ENCODE measurements at regions not wholly inside any gene's neighbourhood (a gene's known extent, or its start where the extent isn't known, plus 50 kb on each side); places are given as distances from the start of the nearest gene placed in this dataset.

DNA sequence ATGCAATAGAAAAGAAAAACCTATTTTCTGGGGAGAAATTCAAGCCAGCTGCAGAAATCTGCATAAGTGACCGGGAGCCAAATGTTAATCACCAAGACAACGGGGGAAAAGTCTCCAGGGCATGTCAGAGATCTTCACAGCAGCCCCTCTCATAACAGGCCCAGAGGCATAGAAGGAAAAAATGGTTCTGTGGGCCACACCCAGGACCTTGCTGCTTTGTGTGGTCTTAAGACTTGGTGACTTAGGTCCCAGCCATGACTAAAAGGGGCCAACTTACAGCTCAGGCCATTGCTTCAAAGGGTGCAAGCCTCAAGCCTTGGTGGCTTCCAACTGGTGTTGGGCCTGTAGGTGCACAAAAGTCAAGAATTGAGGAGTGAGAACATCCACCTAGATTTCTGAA is 2847.6 kb upstream of the PCDH20 start:
- no peak for DNase-seq
- Histone ChIP-seq H3K9me3 (ENCODE audit: control insufficient read depth in 2 of 2, insufficient read depth in 1 of 2, low read depth in 1 of 2, low read length in 1 of 2) (peaks cover 0 to 11% of the 10 kb centered on the region in 2 donors), H3K27ac (ENCODE audit: low read depth in 1 of 3, low read length in 2 of 3) (no peak overlapping the region), H3K4me3 (ENCODE audit: low read depth in 1 of 3, low read length in 3 of 3) (no peak overlapping the region), H3K27me3 (ENCODE audit: control insufficient read depth in 3 of 3, insufficient read depth in 3 of 3, low read length in 3 of 3) (no peaks in the 10 kb centered on the region), H3K4me1 (ENCODE audit: control insufficient read depth in 3 of 3, insufficient read depth in 2 of 3, low read depth in 1 of 3, low read length in 2 of 3) (no peaks in the 10 kb centered on the region), H3K36me3 (ENCODE audit: control insufficient read depth in 3 of 3, insufficient read depth in 2 of 3, low read depth in 1 of 3, low read length in 3 of 3) (no peaks in the 10 kb centered on the region)
- WGBS, 3 donors: 44 to 75% (median 56%) methylated on average over 2 of the region's 2 CpGs
- no peak for FAIRE-seq

DNA sequence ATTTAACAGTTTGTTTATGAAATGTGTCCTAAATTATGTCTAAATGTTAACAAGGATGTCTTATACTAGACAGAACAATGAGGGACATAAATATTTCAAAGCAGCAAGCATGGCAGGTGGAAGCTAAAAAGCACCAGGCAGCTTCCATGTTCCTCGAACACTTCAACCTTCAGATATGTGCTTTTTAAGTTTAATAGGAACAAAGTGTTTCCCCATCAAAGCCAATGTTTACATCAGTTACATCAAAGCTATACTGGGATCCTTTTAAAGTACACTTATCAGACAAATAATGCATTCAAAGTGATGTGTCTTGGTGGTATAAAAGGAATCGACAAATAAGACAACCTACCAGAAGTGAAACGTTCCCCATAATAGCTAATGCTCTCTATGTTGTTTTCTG is 2841.1 kb upstream of the PCDH20 start:
- FAIRE-seq (no peak), DNase-seq (no peak)
- Histone ChIP-seq H3K9me3 (ENCODE audit: control insufficient read depth in 2 of 2, insufficient read depth in 1 of 2, low read depth in 1 of 2, low read length in 1 of 2) (no peaks in the 10 kb centered on the region), H3K27ac (ENCODE audit: low read depth in 1 of 3, low read length in 2 of 3) (no peak overlapping the region), H3K36me3 (ENCODE audit: control insufficient read depth in 3 of 3, insufficient read depth in 2 of 3, low read depth in 1 of 3, low read length in 3 of 3) (no peaks in the 10 kb centered on the region), H3K27me3 (ENCODE audit: control insufficient read depth in 3 of 3, insufficient read depth in 3 of 3, low read length in 3 of 3) (no peaks in the 10 kb centered on the region), H3K4me3 (ENCODE audit: low read depth in 1 of 3, low read length in 3 of 3) (no peak overlapping the region), H3K4me1 (ENCODE audit: control insufficient read depth in 3 of 3, insufficient read depth in 2 of 3, low read depth in 1 of 3, low read length in 2 of 3) (no peaks in the 10 kb centered on the region)
- WGBS, 3 donors: 59 to 68% (median 67%) methylated on average over 3 of the region's 3 CpGs

DNA sequence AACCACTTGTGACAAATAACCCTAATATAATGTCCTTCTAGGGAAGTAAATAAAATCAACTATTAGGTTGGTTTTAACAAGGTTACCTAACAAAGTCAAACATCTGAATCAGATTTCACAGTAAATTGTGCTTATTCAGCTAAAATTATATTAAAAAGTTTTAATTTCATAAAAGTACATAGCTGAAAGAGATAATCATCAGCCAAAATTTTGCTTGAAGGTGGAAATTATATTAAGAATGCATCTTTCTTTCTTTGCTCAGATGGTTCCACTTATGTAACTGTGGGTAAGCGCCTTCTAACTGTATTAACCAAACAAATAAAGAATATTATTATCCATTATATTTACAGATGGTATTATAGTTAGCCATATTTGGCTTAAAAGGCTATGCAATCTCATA is 2840.3 kb upstream of the PCDH20 start:
- 77 to 89% (median 81%) methylated on average over 1 of the region's 1 CpG for WGBS, 3 donors

DNA sequence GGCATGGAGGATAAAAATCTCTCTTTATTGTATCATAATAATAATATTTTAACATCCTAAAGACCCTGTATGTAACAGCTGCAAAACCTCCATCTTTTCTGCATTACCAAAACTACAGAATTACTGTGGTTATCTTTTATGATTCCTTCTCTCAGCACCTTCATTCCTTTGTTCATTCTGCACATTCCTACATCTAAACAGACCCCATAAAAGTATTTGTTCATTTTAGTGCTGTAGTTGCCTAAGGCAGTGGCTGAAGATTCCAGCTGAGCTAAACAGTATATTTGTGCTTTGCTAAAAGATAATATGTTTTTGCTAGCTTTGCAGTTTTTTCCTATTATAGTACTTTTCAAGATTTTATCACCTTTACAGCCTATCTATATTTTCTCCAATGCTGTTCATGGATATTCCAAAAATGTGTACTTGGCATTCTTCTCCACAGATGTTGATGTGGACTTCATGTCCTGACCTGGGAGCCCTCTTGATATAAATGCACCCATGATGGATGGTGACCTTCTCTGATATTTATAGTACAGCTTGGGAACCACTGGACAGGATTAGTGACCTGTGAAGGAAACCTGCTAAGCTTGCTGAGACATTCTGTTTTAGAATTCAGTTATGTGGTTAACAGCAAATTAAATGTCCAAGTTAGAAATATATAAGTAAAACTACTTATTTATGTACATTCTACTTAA is 2832.9 kb upstream of the PCDH20 start:
- Histone ChIP-seq H3K27ac (ENCODE audit: low read depth in 1 of 3, low read length in 2 of 3) (no peak overlapping the region), H3K4me3 (ENCODE audit: low read depth in 1 of 3, low read length in 3 of 3) (no peak overlapping the region), H3K36me3 (ENCODE audit: control insufficient read depth in 3 of 3, insufficient read depth in 2 of 3, low read depth in 1 of 3, low read length in 3 of 3) (no peaks in the 10 kb centered on the region), H3K27me3 (ENCODE audit: control insufficient read depth in 3 of 3, insufficient read depth in 3 of 3, low read length in 3 of 3) (no peaks in the 10 kb centered on the region), H3K4me1 (ENCODE audit: control insufficient read depth in 3 of 3, insufficient read depth in 2 of 3, low read depth in 1 of 3, low read length in 2 of 3) (no peaks in the 10 kb centered on the region), H3K9me3 (ENCODE audit: control insufficient read depth in 2 of 2, insufficient read depth in 1 of 2, low read depth in 1 of 2, low read length in 1 of 2) (no peaks in the 10 kb centered on the region)
- DNase-seq (no peak), FAIRE-seq (no peak)

More for the DNA sequence above, 2840.3 kb upstream of the PCDH20 start:
- H3K4me1 ChIP-seq (ENCODE audit: control insufficient read depth in 3 of 3, insufficient read depth in 2 of 3, low read depth in 1 of 3, low read length in 2 of 3): no peaks in the 10 kb centered on the region
- DNase-seq (no peak), FAIRE-seq (no peak)
- no peaks in the 10 kb centered on the region for H3K9me3 ChIP-seq (ENCODE audit: control insufficient read depth in 2 of 2, insufficient read depth in 1 of 2, low read depth in 1 of 2, low read length in 1 of 2)
- H3K36me3 ChIP-seq (ENCODE audit: control insufficient read depth in 3 of 3, insufficient read depth in 2 of 3, low read depth in 1 of 3, low read length in 3 of 3): no peaks in the 10 kb centered on the region
- no peak overlapping the region for H3K27ac ChIP-seq (ENCODE audit: low read depth in 1 of 3, low read length in 2 of 3)
- no peaks in the 10 kb centered on the region for H3K27me3 ChIP-seq (ENCODE audit: control insufficient read depth in 3 of 3, insufficient read depth in 3 of 3, low read length in 3 of 3)
- no peak overlapping the region for H3K4me3 ChIP-seq (ENCODE audit: low read depth in 1 of 3, low read length in 3 of 3)

DNA sequence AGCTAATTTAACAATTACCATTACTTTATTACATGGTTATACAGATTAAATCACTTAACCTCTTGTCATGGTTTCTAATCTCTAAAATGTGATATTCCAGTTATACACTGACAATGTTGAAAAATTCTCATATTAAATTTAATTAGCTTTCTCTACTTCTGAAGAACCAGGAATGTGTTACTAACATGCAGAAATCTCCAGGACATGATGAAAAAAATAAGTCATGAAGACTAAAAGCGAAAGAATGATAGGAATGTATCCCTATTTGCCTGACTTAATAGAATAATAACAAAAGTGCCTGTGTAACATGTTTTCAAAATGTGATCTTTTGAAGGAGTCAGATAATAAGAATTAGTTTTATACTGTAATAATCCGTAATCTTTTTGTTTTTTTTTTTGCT is 2823.7 kb upstream of the PCDH20 start:
- 80 to 86% (median 82%) methylated on average over 2 of the region's 2 CpGs for WGBS, 3 donors
- DNase-seq (no peak), FAIRE-seq (no peak)
- no peaks in the 10 kb centered on the region for H3K4me1 ChIP-seq (ENCODE audit: control insufficient read depth in 3 of 3, insufficient read depth in 2 of 3, low read depth in 1 of 3, low read length in 2 of 3)
- H3K9me3 ChIP-seq (ENCODE audit: control insufficient read depth in 2 of 2, insufficient read depth in 1 of 2, low read depth in 1 of 2, low read length in 1 of 2): no peaks in the 10 kb centered on the region
- H3K27me3 ChIP-seq (ENCODE audit: control insufficient read depth in 3 of 3, insufficient read depth in 3 of 3, low read length in 3 of 3): no peaks in the 10 kb centered on the region
- no peak overlapping the region for H3K4me3 ChIP-seq (ENCODE audit: low read depth in 1 of 3, low read length in 3 of 3)
- no peak overlapping the region for H3K27ac ChIP-seq (ENCODE audit: low read depth in 1 of 3, low read length in 2 of 3)
- H3K36me3 ChIP-seq (ENCODE audit: control insufficient read depth in 3 of 3, insufficient read depth in 2 of 3, low read depth in 1 of 3, low read length in 3 of 3): no peaks in the 10 kb centered on the region

DNA sequence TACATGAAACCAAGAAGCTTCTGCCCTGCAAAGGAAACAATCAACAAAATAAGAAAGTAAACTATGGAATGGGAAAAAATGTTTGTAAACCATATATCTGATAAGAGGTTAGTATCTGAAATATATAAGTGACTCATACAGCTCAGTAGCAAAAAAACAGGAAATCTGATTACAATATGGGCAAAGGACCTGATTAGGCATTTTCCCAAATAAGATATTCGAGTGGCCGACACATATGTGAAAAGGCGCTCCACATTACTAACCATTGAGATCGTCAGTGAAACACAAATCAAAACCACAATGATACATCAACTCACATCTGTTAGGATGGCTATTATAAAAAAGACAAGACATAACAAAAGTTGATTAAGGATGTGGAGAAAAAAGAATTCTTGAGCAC is 2818.6 kb upstream of the PCDH20 start:
- DNase-seq: no peak
- no peaks in the 10 kb centered on the region for H3K36me3 ChIP-seq (ENCODE audit: control insufficient read depth in 3 of 3, insufficient read depth in 2 of 3, low read depth in 1 of 3, low read length in 3 of 3)
- WGBS, 3 donors: 90 to 95% (median 94%) methylated on average over 4 of the region's 4 CpGs
- no peak overlapping the region for H3K4me3 ChIP-seq (ENCODE audit: low read depth in 1 of 3, low read length in 3 of 3)
- no peaks in the 10 kb centered on the region for H3K27me3 ChIP-seq (ENCODE audit: control insufficient read depth in 3 of 3, insufficient read depth in 3 of 3, low read length in 3 of 3)
- H3K27ac ChIP-seq (ENCODE audit: low read depth in 1 of 3, low read length in 2 of 3): no peak overlapping the region
- FAIRE-seq: no peak
- H3K9me3 ChIP-seq (ENCODE audit: control insufficient read depth in 2 of 2, insufficient read depth in 1 of 2, low read depth in 1 of 2, low read length in 1 of 2): no peaks in the 10 kb centered on the region
- no peaks in the 10 kb centered on the region for H3K4me1 ChIP-seq (ENCODE audit: control insufficient read depth in 3 of 3, insufficient read depth in 2 of 3, low read depth in 1 of 3, low read length in 2 of 3)

DNA sequence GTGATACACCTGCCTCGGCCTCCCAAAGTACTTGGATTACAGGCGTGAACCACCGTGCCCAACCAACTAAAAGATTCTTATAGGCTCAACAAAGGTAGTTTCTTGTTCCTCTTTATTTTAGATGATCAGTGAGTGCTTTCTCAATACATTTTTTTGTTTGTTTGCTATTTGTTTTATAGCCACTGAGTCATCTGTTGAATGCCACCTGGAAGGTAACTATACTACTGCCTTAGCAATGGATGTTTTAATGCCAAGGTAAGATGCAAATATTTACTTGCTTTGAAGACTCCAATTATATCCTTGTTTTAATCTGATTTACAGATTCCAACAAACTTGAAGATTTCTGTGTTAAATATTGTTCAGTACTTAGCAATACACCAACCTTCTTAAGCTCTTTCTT is 2807.4 kb upstream of the PCDH20 start:
- H3K4me1 ChIP-seq (ENCODE audit: control insufficient read depth in 3 of 3, insufficient read depth in 2 of 3, low read depth in 1 of 3, low read length in 2 of 3): no peaks in the 10 kb centered on the region
- H3K27me3 ChIP-seq (ENCODE audit: control insufficient read depth in 3 of 3, insufficient read depth in 3 of 3, low read length in 3 of 3): no peaks in the 10 kb centered on the region
- WGBS, 3 donors: 96 to 97% (median 96%) methylated on average over 3 of the region's 3 CpGs
- FAIRE-seq (no peak), DNase-seq (no peak)
- no peak overlapping the region for H3K27ac ChIP-seq (ENCODE audit: low read depth in 1 of 3, low read length in 2 of 3)
- no peaks in the 10 kb centered on the region for H3K36me3 ChIP-seq (ENCODE audit: control insufficient read depth in 3 of 3, insufficient read depth in 2 of 3, low read depth in 1 of 3, low read length in 3 of 3)
- peaks cover 0 to 3% of the 10 kb centered on the region in 2 donors for H3K9me3 ChIP-seq (ENCODE audit: control insufficient read depth in 2 of 2, insufficient read depth in 1 of 2, low read depth in 1 of 2, low read length in 1 of 2)
- no peak overlapping the region for H3K4me3 ChIP-seq (ENCODE audit: low read depth in 1 of 3, low read length in 3 of 3)

DNA sequence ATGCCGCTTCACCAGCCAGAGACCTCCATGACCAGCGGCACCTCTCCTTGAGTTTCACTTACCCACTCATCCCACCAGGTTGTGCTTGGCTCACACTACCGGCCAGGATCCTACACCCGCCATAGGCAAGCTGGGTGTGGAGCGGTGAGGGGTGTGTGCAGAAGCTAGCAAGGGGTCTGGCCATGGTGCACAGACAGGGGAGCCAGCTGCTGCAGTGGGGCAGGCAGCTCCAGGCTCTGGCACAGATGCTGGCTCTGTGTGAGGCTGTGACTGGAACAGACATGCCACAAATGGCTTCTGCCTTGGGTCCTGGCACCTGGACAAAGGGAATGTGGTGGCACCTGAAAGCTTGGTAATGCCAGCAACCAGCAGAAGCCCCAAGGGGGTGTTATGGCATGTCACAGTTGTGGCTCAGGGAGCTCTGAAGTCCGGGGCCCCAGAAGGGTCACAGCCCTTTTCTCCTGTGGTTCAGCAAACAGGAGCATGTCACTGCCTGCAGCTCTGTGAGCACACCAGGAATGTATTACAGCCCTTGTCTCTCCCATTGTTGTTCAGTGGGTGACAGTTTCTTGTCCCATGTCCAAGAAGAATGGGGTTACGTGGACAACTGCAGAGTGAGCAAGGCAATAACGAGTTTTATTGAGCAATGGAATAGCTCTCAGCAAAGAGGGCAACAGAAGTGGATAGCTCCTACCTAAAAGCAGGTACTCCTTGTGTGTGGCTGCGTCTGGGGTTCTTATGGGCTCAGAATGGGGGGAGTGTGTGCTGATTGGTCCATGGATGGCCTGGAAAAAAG is 2791.0 kb upstream of the PCDH20 start:
- H3K27ac ChIP-seq (ENCODE audit: low read depth in 1 of 3, low read length in 2 of 3): no peak overlapping the region
- no peaks in the 10 kb centered on the region for H3K4me1 ChIP-seq (ENCODE audit: control insufficient read depth in 3 of 3, insufficient read depth in 2 of 3, low read depth in 1 of 3, low read length in 2 of 3)
- no peaks in the 10 kb centered on the region for H3K27me3 ChIP-seq (ENCODE audit: control insufficient read depth in 3 of 3, insufficient read depth in 3 of 3, low read length in 3 of 3)
- H3K4me3 ChIP-seq (ENCODE audit: low read depth in 1 of 3, low read length in 3 of 3): no peak overlapping the region
- H3K36me3 ChIP-seq (ENCODE audit: control insufficient read depth in 3 of 3, insufficient read depth in 2 of 3, low read depth in 1 of 3, low read length in 3 of 3): no peaks in the 10 kb centered on the region
- 78 to 89% (median 82%) methylated on average over 9 of the region's 9 CpGs for WGBS, 3 donors
- H3K9me3 ChIP-seq (ENCODE audit: control insufficient read depth in 2 of 2, insufficient read depth in 1 of 2, low read depth in 1 of 2, low read length in 1 of 2): peaks cover 0 to 4% of the 10 kb centered on the region in 2 donors
- FAIRE-seq (no peak), DNase-seq (no peak)
